ENCODE measurements at regions not wholly inside any gene's neighbourhood (a gene's known extent, or its start where the extent isn't known, plus 50 kb on each side); places are given as distances from the start of the nearest gene placed in this dataset.

DNA sequence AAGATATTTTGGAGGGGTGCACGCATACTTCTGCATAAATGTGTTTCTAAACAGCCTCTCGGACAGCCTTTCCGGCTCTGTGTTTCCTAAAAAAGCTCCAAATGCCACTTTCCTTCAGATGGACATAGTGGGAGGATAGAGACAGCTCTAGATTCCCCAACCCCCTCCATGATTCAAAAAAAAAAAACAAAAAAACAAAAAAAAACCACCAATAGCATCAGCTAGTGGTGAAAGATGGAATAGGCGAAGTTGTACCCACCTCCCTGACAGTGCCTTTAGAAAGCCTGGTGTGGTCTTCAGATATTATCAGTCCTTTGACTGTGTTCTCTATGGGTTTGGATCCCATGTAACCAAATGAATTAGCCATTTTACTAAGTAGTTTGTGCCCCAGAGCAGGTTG, 94.1 kb downstream of the PHETA1 start:
- Histone ChIP-seq H3K4me3 (ENCODE audit: insufficient read depth, low read length) (no peak overlapping the region), H3K4me1 (ENCODE audit: insufficient read depth, low read length) (no peaks in the 10 kb centered on the region), H2AFZ (ENCODE audit: low read length) (no peak overlapping the region), H3K27me3 (ENCODE audit: insufficient read depth, low read length) (peaks cover 38% of the 10 kb centered on the region), H3K4me2 (ENCODE audit: insufficient read depth, low read length) (no peak overlapping the region), H3K9me3 (ENCODE audit: low read depth, low read length) (no peaks in the 10 kb centered on the region), H4K20me1 (ENCODE audit: insufficient read depth, low read length) (no peaks in the 10 kb centered on the region), H3K36me3 (ENCODE audit: insufficient read depth, low read length) (no peaks in the 10 kb centered on the region), H3K27ac (ENCODE audit: low read depth, low read length) (no peak overlapping the region), H3K79me2 (ENCODE audit: insufficient read depth, low read length) (no peaks in the 10 kb centered on the region)
- TF ChIP-seq, protein P1, sequence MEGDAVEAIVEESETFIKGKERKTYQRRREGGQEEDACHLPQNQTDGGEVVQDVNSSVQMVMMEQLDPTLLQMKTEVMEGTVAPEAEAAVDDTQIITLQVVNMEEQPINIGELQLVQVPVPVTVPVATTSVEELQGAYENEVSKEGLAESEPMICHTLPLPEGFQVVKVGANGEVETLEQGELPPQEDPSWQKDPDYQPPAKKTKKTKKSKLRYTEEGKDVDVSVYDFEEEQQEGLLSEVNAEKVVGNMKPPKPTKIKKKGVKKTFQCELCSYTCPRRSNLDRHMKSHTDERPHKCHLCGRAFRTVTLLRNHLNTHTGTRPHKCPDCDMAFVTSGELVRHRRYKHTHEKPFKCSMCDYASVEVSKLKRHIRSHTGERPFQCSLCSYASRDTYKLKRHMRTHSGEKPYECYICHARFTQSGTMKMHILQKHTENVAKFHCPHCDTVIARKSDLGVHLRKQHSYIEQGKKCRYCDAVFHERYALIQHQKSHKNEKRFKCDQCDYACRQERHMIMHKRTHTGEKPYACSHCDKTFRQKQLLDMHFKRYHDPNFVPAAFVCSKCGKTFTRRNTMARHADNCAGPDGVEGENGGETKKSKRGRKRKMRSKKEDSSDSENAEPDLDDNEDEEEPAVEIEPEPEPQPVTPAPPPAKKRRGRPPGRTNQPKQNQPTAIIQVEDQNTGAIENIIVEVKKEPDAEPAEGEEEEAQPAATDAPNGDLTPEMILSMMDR (IDR thresholded peaks at IDR 0.05; ENCODE audit: extremely low read depth, low read depth, low read length) = peak; percentile 48
- DNase-seq (ENCODE audit: insufficient read length, low spot score, missing footprints) = peak; percentile 78

DNA sequence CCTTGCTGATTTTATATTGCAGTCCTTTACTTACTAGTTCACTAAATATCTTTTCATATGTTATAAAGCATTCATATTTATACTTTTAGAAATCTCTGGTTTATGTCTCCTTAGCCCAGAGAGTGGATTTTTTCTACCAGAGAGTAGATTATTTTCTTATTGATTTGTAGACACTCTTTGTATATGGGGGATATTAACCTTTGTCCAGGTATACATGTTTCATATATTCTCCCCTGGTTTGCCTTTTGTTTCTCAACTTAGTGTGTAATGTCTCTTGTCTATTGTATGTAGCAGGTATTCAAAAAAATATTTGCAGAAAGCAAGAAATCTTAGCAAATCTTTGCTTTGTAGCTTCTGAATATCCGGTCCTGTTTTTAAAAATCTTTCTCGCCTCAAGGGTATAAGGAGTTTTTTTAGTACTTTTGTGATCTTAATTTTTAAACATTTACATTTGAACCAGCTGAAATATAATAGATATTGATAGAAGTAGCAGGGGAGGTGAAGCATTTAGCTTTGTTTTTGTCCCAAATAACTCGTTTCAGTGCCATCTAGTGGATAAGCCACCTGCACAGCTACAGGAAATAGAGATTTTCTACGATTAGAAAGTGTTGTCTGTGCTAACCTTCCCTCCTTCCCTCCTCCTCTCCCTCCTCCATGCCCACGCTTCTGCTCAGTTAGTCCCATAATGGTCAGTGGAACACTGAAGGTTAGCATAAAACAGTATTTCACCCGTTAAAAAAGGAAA, 97.0 kb downstream of the PHETA1 start:
- DNase-seq (ENCODE audit: insufficient read length, low spot score, missing footprints) = no peak
- no peak overlapping the region for H3K27ac ChIP-seq (ENCODE audit: low read depth, low read length)
- H3K27me3 ChIP-seq (ENCODE audit: insufficient read depth, low read length) = peaks cover 43% of the 10 kb centered on the region
- H3K36me3 ChIP-seq (ENCODE audit: insufficient read depth, low read length) = no peaks in the 10 kb centered on the region
- H4K20me1 ChIP-seq (ENCODE audit: insufficient read depth, low read length) = no peaks in the 10 kb centered on the region
- no peaks in the 10 kb centered on the region for H3K79me2 ChIP-seq (ENCODE audit: insufficient read depth, low read length)
- H3K4me3 ChIP-seq (ENCODE audit: insufficient read depth, low read length) = no peak overlapping the region
- H3K4me1 ChIP-seq (ENCODE audit: insufficient read depth, low read length) = no peaks in the 10 kb centered on the region
- TF ChIP-seq, protein P1 (IDR thresholded peaks at IDR 0.05; ENCODE audit: extremely low read depth, low read depth, low read length) = peak; percentile 25
- H3K4me2 ChIP-seq (ENCODE audit: insufficient read depth, low read length) = no peak overlapping the region
- H2AFZ ChIP-seq (ENCODE audit: low read length) = no peak overlapping the region
- H3K9me3 ChIP-seq (ENCODE audit: low read depth, low read length) = no peaks in the 10 kb centered on the region

DNA sequence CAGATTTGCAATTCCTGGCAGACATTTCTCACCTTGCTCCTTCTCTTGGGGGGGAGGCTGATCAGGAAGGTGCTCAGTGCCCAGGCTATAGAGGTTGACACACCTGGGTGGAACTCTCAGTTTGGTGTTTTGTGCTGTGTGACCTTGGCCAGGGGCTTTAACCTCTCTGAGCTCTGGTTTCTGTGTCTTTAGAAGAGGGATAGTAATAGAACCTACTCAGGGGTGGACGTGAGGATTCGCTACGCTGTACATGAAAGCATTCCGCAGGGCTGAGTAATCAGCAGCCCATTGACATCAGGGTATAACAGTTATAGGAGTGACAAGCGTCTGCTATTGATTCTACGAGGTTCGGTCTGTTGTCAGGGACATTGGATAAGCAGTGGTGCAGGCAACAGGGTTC, 98.1 kb downstream of the PHETA1 start:
- H3K4me2 ChIP-seq (ENCODE audit: insufficient read depth, low read length) = no peak overlapping the region
- H2AFZ ChIP-seq (ENCODE audit: low read length) = no peak overlapping the region
- TF ChIP-seq, protein P1 (IDR thresholded peaks at IDR 0.05; ENCODE audit: extremely low read depth, low read depth, low read length) = no peak
- H3K4me3 ChIP-seq (ENCODE audit: insufficient read depth, low read length) = no peak overlapping the region
- H3K79me2 ChIP-seq (ENCODE audit: insufficient read depth, low read length) = no peaks in the 10 kb centered on the region
- no peak overlapping the region for H3K27ac ChIP-seq (ENCODE audit: low read depth, low read length)
- DNase-seq (ENCODE audit: insufficient read length, low spot score, missing footprints) = no peak
- H4K20me1 ChIP-seq (ENCODE audit: insufficient read depth, low read length) = no peaks in the 10 kb centered on the region
- no peaks in the 10 kb centered on the region for H3K36me3 ChIP-seq (ENCODE audit: insufficient read depth, low read length)
- H3K4me1 ChIP-seq (ENCODE audit: insufficient read depth, low read length) = no peaks in the 10 kb centered on the region
- no peaks in the 10 kb centered on the region for H3K9me3 ChIP-seq (ENCODE audit: low read depth, low read length)
- H3K27me3 ChIP-seq (ENCODE audit: insufficient read depth, low read length) = peaks cover 43% of the 10 kb centered on the region

DNA sequence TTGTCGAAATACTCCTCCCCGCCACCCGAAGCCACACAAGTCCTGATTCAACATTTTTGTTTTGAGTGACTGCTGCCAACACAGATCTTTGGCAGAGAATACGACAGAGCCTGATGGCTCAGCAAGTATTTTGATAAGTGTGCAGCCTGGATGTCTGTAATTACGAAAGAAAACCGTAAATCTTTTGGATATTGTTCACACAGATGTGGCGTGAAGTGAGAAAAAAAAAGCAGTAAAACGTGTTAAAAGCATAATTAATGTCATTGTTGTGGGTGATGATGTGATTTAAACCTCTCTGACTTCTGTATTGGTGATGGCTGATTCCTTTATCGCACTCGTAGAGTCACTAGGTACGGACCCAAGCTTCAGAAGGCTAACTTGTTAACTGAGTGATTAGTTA, 98.7 kb downstream of the PHETA1 start:
- Histone ChIP-seq H3K27me3 (ENCODE audit: insufficient read depth, low read length) (peaks cover 39% of the 10 kb centered on the region), H3K79me2 (ENCODE audit: insufficient read depth, low read length) (no peaks in the 10 kb centered on the region), H3K36me3 (ENCODE audit: insufficient read depth, low read length) (no peaks in the 10 kb centered on the region), H3K9me3 (ENCODE audit: low read depth, low read length) (no peaks in the 10 kb centered on the region), H3K27ac (ENCODE audit: low read depth, low read length) (no peak overlapping the region), H3K4me3 (ENCODE audit: insufficient read depth, low read length) (no peak overlapping the region), H2AFZ (ENCODE audit: low read length) (no peak overlapping the region), H3K4me2 (ENCODE audit: insufficient read depth, low read length) (no peak overlapping the region), H4K20me1 (ENCODE audit: insufficient read depth, low read length) (no peaks in the 10 kb centered on the region), H3K4me1 (ENCODE audit: insufficient read depth, low read length) (no peaks in the 10 kb centered on the region)
- TF ChIP-seq, protein P1 (IDR thresholded peaks at IDR 0.05; ENCODE audit: extremely low read depth, low read depth, low read length) = no peak
- DNase-seq (ENCODE audit: insufficient read length, low spot score, missing footprints) = no peak
